Trophoblast cell (in vitro differentiated cells and primary cell): ENCODE measurements at regions not wholly inside any gene's neighbourhood (a gene's known extent, or its start where the extent isn't known, plus 50 kb on each side); places are given as distances from the start of the nearest gene placed in this dataset.

ENCODE experiments used
- DNase-seq, 2 donors: peaks; one replicate each; pipeline ENCODE4 v3.0.0-alpha.2; 2016
- H2AFZ ChIP-seq: 2 replicates; pipeline ENCODE4 v1.6.1; 2013; ENCODE audit warnings: low read length, moderate library complexity, mild to moderate bottlenecking; ENCODE audit not compliant: insufficient read depth, poor library complexity
- H2AK5ac ChIP-seq: 2 replicates; pipeline ENCODE4 v1.6.1; 2013; ENCODE audit warnings: mild to moderate bottlenecking, low read length
- H2BK120ac ChIP-seq: 2 replicates; pipeline ENCODE4 v1.6.1; 2013; ENCODE audit warnings: low read length, mild to moderate bottlenecking, moderate library complexity; ENCODE audit not compliant: insufficient read depth, poor library complexity
- H2BK12ac ChIP-seq: 2 replicates; pipeline ENCODE4 v1.6.1; 2013; ENCODE audit warnings: mild to moderate bottlenecking, low read length, moderate library complexity
- H2BK5ac ChIP-seq: 2 replicates; pipeline ENCODE4 v1.6.1; 2013; ENCODE audit warnings: low read length, low read depth, moderate library complexity, mild to moderate bottlenecking; ENCODE audit not compliant: poor library complexity
- H3K14ac ChIP-seq: 2 replicates; pipeline ENCODE4 v1.6.1; 2013; ENCODE audit warnings: mild to moderate bottlenecking, low read length
- H3K18ac ChIP-seq: 2 replicates; pipeline ENCODE4 v1.6.1; 2013; ENCODE audit warnings: mild to moderate bottlenecking, low read length
- H3K23ac ChIP-seq: 2 replicates; pipeline ENCODE4 v1.6.1; 2013; ENCODE audit warnings: low read length
- H3K27ac ChIP-seq: 2 replicates; pipeline ENCODE4 v1.5.1; 2013; ENCODE audit warnings: low read depth, mild to moderate bottlenecking, inconsistent platforms, low read length, moderate library complexity
- H3K27me3 ChIP-seq: 2 replicates; pipeline ENCODE4 v1.6.1; 2013; ENCODE audit warnings: inconsistent platforms, mild to moderate bottlenecking, low read length, moderate library complexity; ENCODE audit not compliant: insufficient read depth
- H3K36me3 ChIP-seq, 2 experiments: 1 replicate in 1 of 2; 2 replicates in 1 of 2; pipeline ENCODE4 v1.6.1; 2013; ENCODE audit warnings: low read length in 2 of 2, mild to moderate bottlenecking in 2 of 2, moderate library complexity in 1 of 2; ENCODE audit not compliant: insufficient read depth in 2 of 2, control insufficient read depth in 1 of 2
- H3K4ac ChIP-seq: 2 replicates; pipeline ENCODE4 v1.6.1; 2013; ENCODE audit warnings: low read depth, mild to moderate bottlenecking, low read length, moderate library complexity
- H3K4me1 ChIP-seq, 2 experiments: 1 replicate in 1 of 2; 2 replicates in 1 of 2; pipeline ENCODE4 v1.6.1; 2013; ENCODE audit warnings: low read length in 2 of 2, mild to moderate bottlenecking in 2 of 2, moderate library complexity in 1 of 2; ENCODE audit not compliant: insufficient read depth in 2 of 2, control insufficient read depth in 1 of 2
- H3K4me2 ChIP-seq: 2 replicates; pipeline ENCODE4 v1.6.1; 2013; ENCODE audit warnings: inconsistent platforms, mild to moderate bottlenecking, low read length, moderate library complexity
- H3K4me3 ChIP-seq: 2 replicates; pipeline ENCODE4 v1.5.1; 2013; ENCODE audit warnings: mild to moderate bottlenecking, low read depth, low read length, inconsistent platforms
- H3K79me1 ChIP-seq: one replicate; pipeline ENCODE4 v1.6.1; 2013; ENCODE audit warnings: low read length
- H3K79me2 ChIP-seq: 2 replicates; pipeline ENCODE4 v1.6.1; 2013; ENCODE audit warnings: low read length, mild to moderate bottlenecking; ENCODE audit not compliant: control insufficient read depth, insufficient read depth, poor library complexity
- H3K9ac ChIP-seq: 2 replicates; pipeline ENCODE4 v1.6.1; 2013; ENCODE audit warnings: mild to moderate bottlenecking, low read length
- H3K9me3 ChIP-seq: 2 replicates; pipeline ENCODE4 v1.6.1; 2013; ENCODE audit warnings: low read depth, mild to moderate bottlenecking, control low read depth, inconsistent platforms, low read length; ENCODE audit not compliant: insufficient read depth
- H4K12ac ChIP-seq: 2 replicates; pipeline ENCODE4 v1.6.1; 2013; ENCODE audit warnings: low read depth, mild to moderate bottlenecking, low read length, moderate library complexity
- H4K8ac ChIP-seq: 2 replicates; pipeline ENCODE4 v1.6.1; 2013; ENCODE audit warnings: low read depth, mild to moderate bottlenecking, low read length, moderate library complexity
- H4K91ac ChIP-seq: one replicate; pipeline ENCODE4 v1.6.1; 2013; ENCODE audit warnings: low read depth, mild to moderate bottlenecking, low read length, moderate library complexity
- WGBS: extraction: QIAGEN DNeasy Blood & Tissue Kit; methylation state at CpG from one replicate; pipeline ENCODE4 v1.1.7; 2013; ENCODE audit warnings: missing lambda C conversion rate; ENCODE audit not compliant: insufficient read length, insufficient coverage; ENCODE audit errors: extremely low coverage; 5-methylcytosine and 5-hydroxymethylcytosine counted together

- Histone ChIP-seq H2BK12ac (no peak overlapping the region), H3K9me3 (no peaks in the 10 kb centered on the region), H3K23ac (no peak overlapping the region), H2BK5ac (no peak overlapping the region), H3K9ac (no peak overlapping the region), H4K91ac (no peak overlapping the region), H3K79me2 (no peaks in the 10 kb centered on the region), H3K36me3 (no peaks in the 10 kb centered on the region), H3K14ac (no peak overlapping the region), H4K8ac (no peak overlapping the region), H3K18ac (no peak overlapping the region), H3K27ac (no peak overlapping the region), H2BK120ac (no peak overlapping the region), H4K12ac (no peak overlapping the region), H3K4ac (no peak overlapping the region), H2AFZ (no peak overlapping the region), H3K4me2 (no peak overlapping the region), H3K4me1 (peaks cover 0 to 2% of the 10 kb centered on the region in 2 experiments), H3K4me3 (no peak overlapping the region), H3K27me3 (no peaks in the 10 kb centered on the region), H3K79me1 (no peaks in the 10 kb centered on the region), H2AK5ac (no peak overlapping the region)
- WGBS: no CpG with 5 or more reads among the region's 8 CpGs
- DNase-seq: no peak
These were observed 424.1 kb upstream of the POU3F3 start for GRCh38 chr2:104429639-104430358.

DNA sequence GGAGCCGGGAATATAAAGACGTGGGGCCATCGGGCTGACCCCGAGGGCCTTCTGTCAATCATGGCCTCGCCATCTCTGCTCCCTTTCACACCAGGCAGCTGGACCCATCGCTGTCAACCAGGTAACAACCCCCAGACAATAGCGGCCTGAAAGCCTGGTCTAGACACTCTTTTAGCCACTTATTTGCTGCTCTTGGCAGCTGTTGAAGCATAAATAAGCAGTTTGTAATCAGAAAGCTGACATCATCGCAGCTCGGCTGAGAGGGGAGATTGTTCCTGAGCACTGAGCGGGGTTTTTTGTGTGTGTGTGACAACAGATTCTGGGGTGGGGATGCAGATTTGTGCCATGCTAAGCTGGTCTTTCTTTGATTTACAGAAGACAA lies 423.6 kb upstream of the POU3F3 start:
- Histone ChIP-seq H3K36me3 (no peaks in the 10 kb centered on the region), H4K12ac (no peak overlapping the region), H3K27me3 (no peaks in the 10 kb centered on the region), H4K91ac (no peak overlapping the region), H3K23ac (no peak overlapping the region), H3K14ac (no peak overlapping the region), H2AK5ac (no peak overlapping the region), H2BK12ac (no peak overlapping the region), H3K27ac (no peak overlapping the region), H2BK5ac (no peak overlapping the region), H3K18ac (no peak overlapping the region), H3K9ac (no peak overlapping the region), H3K9me3 (no peaks in the 10 kb centered on the region), H3K4me1 (peaks cover 0 to 2% of the 10 kb centered on the region in 2 experiments), H3K4me2 (no peak overlapping the region), H3K79me2 (no peaks in the 10 kb centered on the region), H3K4me3 (no peak overlapping the region), H2AFZ (no peak overlapping the region), H4K8ac (no peak overlapping the region), H3K79me1 (no peaks in the 10 kb centered on the region), H2BK120ac (no peak overlapping the region), H3K4ac (no peak overlapping the region)
- no peak for DNase-seq
- WGBS: no CpG with 5 or more reads among the region's 10 CpGs

GRCh38 chr2:104430852-104431251 lies 423.1 kb upstream of the POU3F3 start:
- Histone ChIP-seq H3K27ac (no peak overlapping the region), H3K4me3 (no peak overlapping the region), H4K12ac (no peak overlapping the region), H2BK12ac (no peak overlapping the region), H3K27me3 (no peaks in the 10 kb centered on the region), H3K14ac (no peak overlapping the region), H3K36me3 (no peaks in the 10 kb centered on the region), H3K18ac (no peak overlapping the region), H3K9ac (no peak overlapping the region), H3K23ac (no peak overlapping the region), H2BK120ac (no peak overlapping the region), H4K8ac (no peak overlapping the region), H3K9me3 (no peaks in the 10 kb centered on the region), H3K4me1 (peaks cover 0 to 2% of the 10 kb centered on the region in 2 experiments), H2BK5ac (no peak overlapping the region), H3K79me1 (no peaks in the 10 kb centered on the region), H3K4ac (no peak overlapping the region), H2AFZ (no peak overlapping the region), H3K4me2 (no peak overlapping the region), H2AK5ac (no peak overlapping the region), H4K91ac (no peak overlapping the region), H3K79me2 (no peaks in the 10 kb centered on the region)
- DNase-seq: no peak
- no CpG with 5 or more reads among the region's 7 CpGs for WGBS

DNA sequence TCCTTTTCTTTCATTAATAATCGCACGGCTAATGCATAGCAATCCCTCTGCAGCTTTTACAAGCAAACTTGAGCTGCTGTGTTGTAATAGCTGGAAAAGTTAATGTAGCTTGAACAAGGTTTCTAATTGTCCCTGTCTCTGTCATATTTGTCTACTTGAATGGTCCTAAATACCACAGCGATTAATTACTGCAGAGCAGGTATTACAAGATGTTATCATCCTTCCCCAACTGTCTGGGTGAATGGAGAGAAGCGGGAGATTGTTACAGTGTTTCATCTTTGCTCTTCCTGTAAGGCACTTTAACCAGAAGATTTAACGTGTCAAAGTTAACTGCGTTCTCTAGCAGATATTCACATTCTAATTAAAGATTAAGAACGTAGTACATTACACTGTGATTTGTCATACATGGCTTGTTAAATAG lies 422.2 kb upstream of the POU3F3 start:
- Histone ChIP-seq H3K79me2 (no peaks in the 10 kb centered on the region), H3K79me1 (no peaks in the 10 kb centered on the region), H3K27me3 (no peaks in the 10 kb centered on the region), H2BK120ac (no peak overlapping the region), H2BK5ac (no peak overlapping the region), H2BK12ac (no peak overlapping the region), H3K9ac (no peak overlapping the region), H4K12ac (no peak overlapping the region), H3K4ac (no peak overlapping the region), H3K14ac (no peak overlapping the region), H3K4me2 (no peak overlapping the region), H3K9me3 (no peaks in the 10 kb centered on the region), H3K27ac (no peak overlapping the region), H3K4me1 (peaks cover 0 to 2% of the 10 kb centered on the region in 2 experiments), H3K4me3 (no peak overlapping the region), H2AK5ac (no peak overlapping the region), H2AFZ (no peak overlapping the region), H4K8ac (no peak overlapping the region), H3K18ac (no peak overlapping the region), H4K91ac (no peak overlapping the region), H3K23ac (no peak overlapping the region), H3K36me3 (no peaks in the 10 kb centered on the region)
- 100% methylated on average over 2 of the region's 7 CpGs for WGBS
- DNase-seq: no peak
